ENCODE measurements at regions not wholly inside any gene's neighbourhood (a gene's known extent, or its start where the extent isn't known, plus 50 kb on each side); places are given as distances from the start of the nearest gene placed in this dataset.

DNA sequence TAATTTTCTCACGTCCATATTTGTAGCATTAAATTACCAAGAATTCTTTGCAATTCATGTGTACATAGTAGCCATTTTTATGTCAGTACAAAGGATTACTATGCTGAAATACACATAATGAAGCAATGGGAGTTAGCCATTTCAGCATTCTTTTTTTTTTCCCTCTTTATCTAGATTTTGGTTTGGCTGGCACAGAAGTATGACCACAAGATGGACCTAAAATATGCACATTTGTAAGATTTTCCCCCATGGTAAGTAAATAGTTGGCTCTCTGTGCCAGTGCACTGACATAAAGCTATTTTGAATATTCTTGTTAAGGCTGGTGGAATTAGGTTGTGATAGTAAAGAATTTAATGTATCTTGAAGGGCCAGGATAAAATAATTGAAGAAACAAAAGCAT lies 486.1 kb upstream of the BTBD3 start:
- TF ChIP-seq ZFP30 (CRISPR knock-in tag; IDR thresholded peaks at IDR 0.05) = no peak
- TF ChIP-seq PATZ1 (CRISPR knock-in tag; IDR thresholded peaks at IDR 0.05; ENCODE audit: borderline replicate concordance) = no peak
